Mammary epithelial cell (primary cell): ENCODE measurements at regions not wholly inside any gene's neighbourhood (a gene's known extent, or its start where the extent isn't known, plus 50 kb on each side); places are given as distances from the start of the nearest gene placed in this dataset.

Source experiments
- CTCF ChIP-seq, 2 donors: IDR thresholded peaks in 1 of 2; conservative IDR thresholded peaks in 1 of 2; 2 replicates each; pipeline ENCODE4 v1.5.1; 2011 to 2012; ENCODE audit warnings: inconsistent platforms in 2 of 2, low read length in 2 of 2, mild to moderate bottlenecking in 2 of 2, control low read depth in 1 of 2, low read depth in 1 of 2; ENCODE audit not compliant: insufficient read depth in 1 of 2; ENCODE audit errors: extremely low read depth in 1 of 2
- EZH2 ChIP-seq: IDR thresholded peaks from 2 replicates; pipeline ENCODE4 v1.6.1; 2012; ENCODE audit warnings: low read length, inconsistent platforms, borderline replicate concordance

GRCh38 chr5:167639273-167639672 lies 652.2 kb upstream of the WWC1 start:
- TF ChIP-seq CTCF (conservative IDR thresholded peaks at IDR 0.05 in 1 of 2, IDR thresholded peaks at IDR 0.05 in 1 of 2; ENCODE audit: extremely low read depth in 1 of 2, insufficient read depth in 1 of 2, low read depth in 1 of 2, low read length in 2 of 2) = no peak
- TF ChIP-seq EZH2 = no peak
